Erythroblast (primary cell): ENCODE measurements at regions not wholly inside any gene's neighbourhood (a gene's known extent, or its start where the extent isn't known, plus 50 kb on each side); places are given as distances from the start of the nearest gene placed in this dataset.

Source experiments
- GATA1 ChIP-seq: IDR thresholded peaks from 2 replicates; pipeline ENCODE4 v1.6.1; 2011; ENCODE audit warnings: low read depth, mild to moderate bottlenecking, control low read depth, low read length, moderate library complexity
- POLR2A ChIP-seq: IDR thresholded peaks from 2 replicates; pipeline ENCODE4 v1.6.1; 2011; ENCODE audit warnings: mild to moderate bottlenecking, low read length

GRCh38 chr11:127619946-127620345 is 619.4 kb upstream of the KIRREL3 start:
- TF ChIP-seq POLR2A, result no peak
- no peak for TF ChIP-seq GATA1
